Prostate gland (tissue), 2 donors: ENCODE measurements at regions not wholly inside any gene's neighbourhood (a gene's known extent, or its start where the extent isn't known, plus 50 kb on each side); places are given as distances from the start of the nearest gene placed in this dataset.

Experiments used
- CTCF ChIP-seq, 4 experiments: fragments of 200-600 bp in 2 of 4; fragments of 450-650 bp in 2 of 4; sonication (generic) in 2 of 4; IDR thresholded peaks; 1 replicate in 3 of 4; 2 replicates in 1 of 4; pipeline ENCODE4 v1.5.1; 2016 to 2019; ENCODE audit warnings: antibody characterized with exemption in 4 of 4, mild to moderate bottlenecking in 2 of 4, moderate library complexity in 2 of 4
- POLR2AphosphoS5 ChIP-seq: sonication (generic); formaldehyde crosslinking; IDR thresholded peaks from one replicate; pipeline ENCODE4 v1.6.1; 2017; ENCODE audit warnings: antibody characterized with exemption

GRCh38 chr4:105075045-105075444 lies 71.6 kb upstream of the TET2 start:
- no peak for TF ChIP-seq POLR2AphosphoS5
- no peak for TF ChIP-seq CTCF (IDR thresholded peaks at IDR 0.05)
